Panc1 (cell line): ENCODE measurements at regions not wholly inside any gene's neighbourhood (a gene's known extent, or its start where the extent isn't known, plus 50 kb on each side); places are given as distances from the start of the nearest gene placed in this dataset.

Experiments used
- POLR2AphosphoS5 ChIP-seq: IDR thresholded peaks from 2 replicates; pipeline ENCODE4 v1.6.1; 2012; ENCODE audit warnings: mild to moderate bottlenecking, low read depth, low read length, moderate library complexity
- TF ChIP-seq, protein P1 (sequence below): fragments of 450-650 bp; IDR thresholded peaks from 2 replicates; pipeline ENCODE4 v1.5.1; 2017; ENCODE audit warnings: mild to moderate bottlenecking

DNA sequence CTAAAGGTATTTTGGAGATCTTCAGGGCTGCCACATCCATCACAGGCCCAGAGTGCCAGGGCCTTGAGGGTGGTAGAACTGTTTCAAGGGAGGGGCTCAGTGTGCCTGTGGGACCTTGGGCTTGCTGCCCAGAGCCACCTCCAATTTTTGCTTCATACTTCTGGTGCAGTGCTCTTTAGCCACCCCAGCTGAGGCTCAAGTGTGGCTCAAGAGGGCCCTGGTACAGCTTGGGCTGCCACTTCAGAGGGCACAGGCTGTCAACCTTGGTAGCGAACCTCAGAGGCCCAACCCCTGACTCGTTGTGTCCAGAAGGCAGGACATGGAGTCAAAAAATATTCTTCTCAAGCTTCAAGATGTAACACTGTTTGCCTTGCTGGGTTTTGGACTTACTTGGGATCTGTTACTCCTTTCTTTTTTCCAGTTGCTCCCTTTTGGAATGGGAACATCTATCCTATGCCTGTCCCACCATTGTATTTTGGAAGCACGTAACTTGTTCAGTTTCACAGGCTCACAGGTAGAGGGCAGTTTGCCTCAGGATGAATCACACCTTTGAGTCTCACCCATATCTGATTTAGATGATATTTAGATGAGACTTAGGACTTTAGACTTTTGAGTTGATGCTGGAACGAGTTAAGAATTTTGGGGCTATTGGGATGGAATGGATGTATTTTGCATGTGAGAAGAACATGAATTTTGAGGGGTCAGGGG is 224.8 kb downstream of the RPS24 start:
- TF ChIP-seq, protein P1, sequence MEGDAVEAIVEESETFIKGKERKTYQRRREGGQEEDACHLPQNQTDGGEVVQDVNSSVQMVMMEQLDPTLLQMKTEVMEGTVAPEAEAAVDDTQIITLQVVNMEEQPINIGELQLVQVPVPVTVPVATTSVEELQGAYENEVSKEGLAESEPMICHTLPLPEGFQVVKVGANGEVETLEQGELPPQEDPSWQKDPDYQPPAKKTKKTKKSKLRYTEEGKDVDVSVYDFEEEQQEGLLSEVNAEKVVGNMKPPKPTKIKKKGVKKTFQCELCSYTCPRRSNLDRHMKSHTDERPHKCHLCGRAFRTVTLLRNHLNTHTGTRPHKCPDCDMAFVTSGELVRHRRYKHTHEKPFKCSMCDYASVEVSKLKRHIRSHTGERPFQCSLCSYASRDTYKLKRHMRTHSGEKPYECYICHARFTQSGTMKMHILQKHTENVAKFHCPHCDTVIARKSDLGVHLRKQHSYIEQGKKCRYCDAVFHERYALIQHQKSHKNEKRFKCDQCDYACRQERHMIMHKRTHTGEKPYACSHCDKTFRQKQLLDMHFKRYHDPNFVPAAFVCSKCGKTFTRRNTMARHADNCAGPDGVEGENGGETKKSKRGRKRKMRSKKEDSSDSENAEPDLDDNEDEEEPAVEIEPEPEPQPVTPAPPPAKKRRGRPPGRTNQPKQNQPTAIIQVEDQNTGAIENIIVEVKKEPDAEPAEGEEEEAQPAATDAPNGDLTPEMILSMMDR, result no peak
- no peak for TF ChIP-seq POLR2AphosphoS5
